ENCODE measurements at regions not wholly inside any gene's neighbourhood (a gene's known extent, or its start where the extent isn't known, plus 50 kb on each side); places are given as distances from the start of the nearest gene placed in this dataset.

DNA sequence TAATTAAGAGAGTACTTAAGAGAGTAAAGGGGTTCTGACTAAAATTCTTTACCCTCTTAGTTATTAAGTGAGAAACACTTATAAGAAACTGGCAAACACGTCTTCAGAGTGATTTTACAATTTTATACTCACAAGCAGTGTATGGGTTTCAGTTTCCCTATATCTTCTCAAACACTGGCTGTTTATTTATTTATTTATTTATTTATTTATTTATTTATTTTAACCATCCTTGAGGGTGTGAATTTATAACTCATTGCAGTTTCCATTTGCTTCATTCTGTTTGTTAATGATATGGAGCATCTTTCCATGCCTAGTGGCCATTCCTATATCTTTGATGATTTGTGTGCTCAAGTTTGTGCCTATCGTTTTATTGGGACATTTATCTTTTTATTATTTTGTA is 68.0 kb upstream of the SGCD start:
- no peak overlapping the region for H3K4me3 ChIP-seq (ENCODE audit: low read depth, low read length)
- no peak for DNase-seq (ENCODE audit: low read depth)
- TF ChIP-seq, protein P1, sequence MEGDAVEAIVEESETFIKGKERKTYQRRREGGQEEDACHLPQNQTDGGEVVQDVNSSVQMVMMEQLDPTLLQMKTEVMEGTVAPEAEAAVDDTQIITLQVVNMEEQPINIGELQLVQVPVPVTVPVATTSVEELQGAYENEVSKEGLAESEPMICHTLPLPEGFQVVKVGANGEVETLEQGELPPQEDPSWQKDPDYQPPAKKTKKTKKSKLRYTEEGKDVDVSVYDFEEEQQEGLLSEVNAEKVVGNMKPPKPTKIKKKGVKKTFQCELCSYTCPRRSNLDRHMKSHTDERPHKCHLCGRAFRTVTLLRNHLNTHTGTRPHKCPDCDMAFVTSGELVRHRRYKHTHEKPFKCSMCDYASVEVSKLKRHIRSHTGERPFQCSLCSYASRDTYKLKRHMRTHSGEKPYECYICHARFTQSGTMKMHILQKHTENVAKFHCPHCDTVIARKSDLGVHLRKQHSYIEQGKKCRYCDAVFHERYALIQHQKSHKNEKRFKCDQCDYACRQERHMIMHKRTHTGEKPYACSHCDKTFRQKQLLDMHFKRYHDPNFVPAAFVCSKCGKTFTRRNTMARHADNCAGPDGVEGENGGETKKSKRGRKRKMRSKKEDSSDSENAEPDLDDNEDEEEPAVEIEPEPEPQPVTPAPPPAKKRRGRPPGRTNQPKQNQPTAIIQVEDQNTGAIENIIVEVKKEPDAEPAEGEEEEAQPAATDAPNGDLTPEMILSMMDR (IDR thresholded peaks at IDR 0.05; ENCODE audit: control insufficient read depth, extremely low read depth, insufficient read depth), result no peak

DNA sequence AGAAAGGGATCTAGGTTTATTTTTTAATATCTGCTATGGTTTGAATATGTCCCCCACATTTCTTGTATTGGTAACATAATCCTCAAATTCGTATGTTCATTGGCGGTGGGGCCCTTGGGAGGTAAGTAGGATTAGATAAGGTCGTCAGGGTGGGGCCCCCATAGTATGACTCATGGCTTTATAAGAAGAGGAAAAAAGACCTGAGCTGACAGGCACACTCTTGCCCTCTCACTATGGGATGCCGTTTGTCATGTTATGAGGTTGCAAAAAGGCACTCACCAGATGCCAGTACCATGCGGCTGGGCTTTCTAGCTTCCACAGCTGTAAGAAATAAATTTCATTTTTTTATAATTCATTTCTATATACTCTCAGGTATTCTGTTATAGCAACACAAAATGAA is 67.3 kb upstream of the SGCD start:
- H3K4me3 ChIP-seq (ENCODE audit: low read depth, low read length), result no peak overlapping the region
- no peak for DNase-seq (ENCODE audit: low read depth)
- TF ChIP-seq, protein P1 (IDR thresholded peaks at IDR 0.05; ENCODE audit: control insufficient read depth, extremely low read depth, insufficient read depth), result no peak

DNA sequence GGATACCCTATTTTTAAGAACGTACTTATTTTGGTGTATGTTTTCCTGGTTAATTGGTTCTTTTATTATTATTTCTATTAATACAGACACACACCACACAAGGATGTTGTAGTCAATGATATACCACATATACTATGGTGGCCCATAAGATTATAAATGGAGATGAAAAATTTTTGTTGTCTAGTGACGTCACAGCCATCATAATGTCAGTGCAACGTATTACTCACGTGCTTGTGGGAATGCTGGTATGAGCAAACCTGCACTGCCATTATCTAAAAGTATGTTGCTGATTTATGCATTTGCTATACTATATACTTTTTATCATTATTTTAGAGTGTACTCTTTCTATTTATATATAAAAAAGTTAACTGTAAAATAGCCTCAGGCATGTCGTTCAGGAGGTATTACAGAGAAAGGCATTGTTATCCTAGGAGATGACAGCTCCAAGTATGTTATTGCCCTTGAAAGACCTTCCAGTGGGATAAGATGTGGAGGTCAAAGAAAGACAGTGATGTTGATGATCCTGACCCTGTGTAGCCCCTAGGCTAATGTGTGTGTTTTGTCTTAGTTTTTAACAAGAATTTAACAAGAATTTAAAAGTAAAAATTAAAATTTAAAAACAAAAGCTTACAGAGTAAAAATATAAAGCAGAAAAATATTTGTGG is 65.6 kb upstream of the SGCD start:
- TF ChIP-seq, protein P1 (IDR thresholded peaks at IDR 0.05; ENCODE audit: control insufficient read depth, extremely low read depth, insufficient read depth), result no peak
- no peak for DNase-seq (ENCODE audit: low read depth)
- H3K4me3 ChIP-seq (ENCODE audit: low read depth, low read length), result no peak overlapping the region

DNA sequence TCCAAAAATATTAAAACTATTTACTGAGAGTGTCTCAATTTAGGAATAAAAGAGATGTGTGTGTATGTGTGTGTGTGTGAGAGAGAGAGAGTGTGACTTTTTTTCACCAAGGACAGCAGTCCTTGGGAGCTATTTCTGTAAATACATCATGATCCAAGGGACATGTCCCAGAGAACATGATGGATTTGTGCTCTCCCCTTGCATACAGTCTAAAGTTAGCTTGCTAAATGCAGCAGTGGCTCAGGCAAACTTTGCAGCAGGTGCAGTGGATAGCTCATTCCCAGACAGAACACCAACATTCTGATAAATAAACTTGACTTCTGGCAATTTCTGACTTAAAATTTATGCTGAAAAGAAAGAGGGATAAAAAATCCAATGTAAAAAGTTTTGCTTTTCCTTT is 55.4 kb upstream of the SGCD start:
- TF ChIP-seq, protein P1 (IDR thresholded peaks at IDR 0.05; ENCODE audit: control insufficient read depth, extremely low read depth, insufficient read depth), result no peak
- no peak for DNase-seq (ENCODE audit: low read depth)
- no peak overlapping the region for H3K4me3 ChIP-seq (ENCODE audit: low read depth, low read length)

DNA sequence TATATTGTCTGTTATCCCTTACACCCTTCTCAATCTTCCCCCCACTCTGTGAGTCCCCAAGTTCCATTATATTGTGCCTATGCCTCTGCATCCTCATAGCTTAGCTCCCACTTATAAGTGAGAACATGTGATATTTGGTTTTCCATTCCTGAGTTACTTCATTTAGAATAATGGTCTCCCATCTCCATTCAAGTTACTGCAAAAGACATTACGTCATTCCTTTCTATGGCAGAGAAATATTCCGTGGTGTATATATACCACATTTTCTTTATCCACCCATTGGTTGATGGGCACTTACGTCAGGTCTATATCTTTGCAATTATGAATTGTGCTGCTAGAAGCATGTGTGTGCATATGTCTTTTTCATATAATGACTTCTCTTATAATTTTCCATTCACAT is 54.8 kb upstream of the SGCD start:
- TF ChIP-seq, protein P1 (IDR thresholded peaks at IDR 0.05; ENCODE audit: control insufficient read depth, extremely low read depth, insufficient read depth), result no peak
- H3K4me3 ChIP-seq (ENCODE audit: low read depth, low read length), result no peak overlapping the region
- no peak for DNase-seq (ENCODE audit: low read depth)

DNA sequence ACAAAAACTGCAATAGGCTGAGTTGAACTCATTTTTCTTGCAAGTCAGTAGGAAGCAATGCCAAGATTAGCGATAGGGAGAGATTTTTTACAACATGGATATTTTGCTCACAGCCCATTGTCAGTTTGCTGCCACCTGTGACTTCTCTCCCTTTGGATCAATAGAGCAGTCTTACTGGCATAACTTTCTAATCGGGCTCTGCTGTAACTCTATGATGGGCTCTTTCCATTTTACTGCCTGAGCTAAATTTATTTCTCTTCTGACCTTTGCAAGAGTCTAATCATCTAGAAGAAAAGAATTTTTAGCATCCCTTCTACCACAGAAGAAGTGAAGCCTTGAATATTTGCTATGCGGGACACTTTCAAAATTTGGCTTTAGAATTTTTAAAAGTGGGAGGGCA is 53.6 kb upstream of the SGCD start:
- DNase-seq (ENCODE audit: low read depth), result no peak
- TF ChIP-seq, protein P1 (IDR thresholded peaks at IDR 0.05; ENCODE audit: control insufficient read depth, extremely low read depth, insufficient read depth), result no peak
- no peak overlapping the region for H3K4me3 ChIP-seq (ENCODE audit: low read depth, low read length)

DNA sequence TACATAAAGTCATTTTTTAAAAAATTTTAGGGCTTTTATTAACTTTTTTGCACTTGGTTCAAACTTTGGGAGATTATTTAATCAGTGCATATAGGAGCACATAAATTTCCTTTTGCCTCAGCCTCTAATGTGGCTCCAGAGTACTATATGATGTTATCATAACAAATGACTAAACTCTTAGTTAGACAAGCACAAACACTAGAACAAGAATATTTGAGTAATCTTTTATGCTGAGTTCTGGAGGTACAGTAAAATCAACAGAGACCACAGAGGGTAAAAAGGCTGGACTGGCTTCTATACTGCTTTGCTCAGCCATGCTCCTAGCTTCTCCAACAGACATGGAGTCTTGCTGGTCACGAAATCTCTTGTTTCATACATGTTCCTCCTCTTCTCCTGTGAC is 52.5 kb upstream of the SGCD start:
- H3K4me3 ChIP-seq (ENCODE audit: low read depth, low read length), result no peak overlapping the region
- TF ChIP-seq, protein P1 (IDR thresholded peaks at IDR 0.05; ENCODE audit: control insufficient read depth, extremely low read depth, insufficient read depth), result no peak
- DNase-seq (ENCODE audit: low read depth), result no peak

Measured in LNCaP clone FGC (cell line).